GM18868 (cell line): ENCODE measurements at regions not wholly inside any gene's neighbourhood (a gene's known extent, or its start where the extent isn't known, plus 50 kb on each side); places are given as distances from the start of the nearest gene placed in this dataset.

Experiments
- ATAC-seq: cut with Tn5 transposase; IDR thresholded peaks from one replicate; pipeline ENCODE4 v1.9.1; 2021; ENCODE audit warnings: mild to moderate bottlenecking, moderate library complexity; ENCODE audit not compliant: unreplicated experiment

DNA sequence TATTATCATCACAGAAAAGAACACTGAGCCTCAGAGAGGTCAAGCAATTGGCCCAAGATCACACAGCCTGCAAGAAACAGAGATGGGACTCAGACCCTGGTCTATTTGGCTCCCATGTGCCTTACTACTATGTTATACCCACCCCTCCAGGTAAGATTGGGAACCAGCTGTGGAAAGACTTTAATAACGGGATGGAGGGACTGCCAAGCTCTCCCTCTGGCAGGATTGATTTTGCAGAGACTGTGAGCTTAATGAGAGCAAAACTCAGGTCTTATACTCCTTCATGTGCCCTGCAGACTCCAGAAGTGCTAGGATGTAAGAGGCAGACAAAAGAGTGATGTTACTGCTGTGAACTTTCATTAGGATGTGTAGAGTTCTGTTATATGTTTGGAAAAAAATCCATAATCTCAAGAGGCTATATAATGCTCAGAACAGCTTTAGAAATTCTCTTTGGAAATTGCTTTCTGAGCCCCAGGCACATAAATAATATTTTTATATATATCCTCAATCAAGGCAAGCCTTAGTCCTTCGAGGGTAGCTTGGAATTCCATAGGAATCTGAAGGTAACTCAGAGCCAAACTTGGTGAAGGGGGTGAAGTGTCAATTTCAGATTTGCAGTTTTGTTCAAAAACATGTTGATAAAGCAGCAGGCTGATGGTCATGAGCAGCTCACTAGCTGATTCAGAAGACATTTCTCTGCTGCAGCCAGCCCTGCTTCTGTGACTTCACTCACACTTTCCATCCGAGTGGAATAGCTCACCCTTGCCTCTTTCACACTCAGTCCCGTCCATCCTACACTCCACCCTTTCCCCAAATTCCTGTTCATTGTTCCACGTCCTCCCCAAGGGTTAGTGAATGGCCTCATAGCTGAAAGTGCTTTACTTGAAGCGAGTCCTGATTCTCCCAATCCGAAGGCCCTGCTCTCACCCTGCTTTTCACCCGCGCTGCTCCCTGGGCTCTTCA, 188.8 kb downstream of the SNX19 start:
- no peak for ATAC-seq

DNA sequence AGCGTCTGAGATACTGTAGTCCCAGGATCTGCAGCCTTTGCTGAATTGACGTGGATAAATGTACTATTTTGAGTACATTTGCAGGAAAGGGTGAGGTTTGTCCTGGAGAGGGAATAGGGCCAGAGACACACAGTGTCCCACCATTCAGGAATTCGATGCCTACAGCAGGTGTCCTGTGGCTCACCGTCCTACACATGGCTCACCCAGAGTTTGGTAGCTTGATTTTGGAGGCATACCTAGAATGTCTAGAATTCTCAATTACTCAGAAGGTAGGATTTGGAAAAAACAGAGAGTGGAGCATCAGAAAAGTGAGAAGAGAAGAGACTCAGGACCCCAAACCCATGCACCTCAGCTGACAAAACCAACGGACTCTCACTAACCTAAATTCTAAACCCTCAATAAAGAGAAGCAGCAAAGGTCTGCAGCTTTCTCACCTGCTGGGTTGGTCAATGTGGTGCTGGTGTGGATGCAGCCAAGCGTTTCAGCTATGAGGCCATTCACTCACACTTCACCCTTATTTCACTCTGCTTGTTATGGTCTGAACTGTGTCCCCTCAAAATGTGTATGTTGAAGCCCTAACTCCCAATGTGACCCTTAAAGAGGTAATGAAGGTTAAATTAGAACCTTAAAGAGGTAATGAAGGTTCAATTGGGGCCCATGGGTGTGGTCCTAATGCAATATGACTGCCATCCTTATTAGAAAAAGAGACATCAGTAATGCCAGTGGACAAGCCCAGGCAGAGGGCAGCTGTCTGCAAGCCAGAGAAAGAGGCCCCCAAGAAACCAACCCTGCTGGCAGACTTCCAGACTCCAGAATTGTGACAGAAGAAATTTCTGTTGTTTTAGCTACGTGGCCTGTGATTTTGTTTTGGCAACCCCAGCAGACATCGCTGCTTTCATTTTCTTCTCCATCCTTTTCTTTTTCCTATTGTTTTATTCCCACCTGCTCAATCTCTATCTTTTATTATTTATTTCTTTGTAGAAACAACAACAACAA, 187.8 kb downstream of the SNX19 start:
- no peak for ATAC-seq

DNA sequence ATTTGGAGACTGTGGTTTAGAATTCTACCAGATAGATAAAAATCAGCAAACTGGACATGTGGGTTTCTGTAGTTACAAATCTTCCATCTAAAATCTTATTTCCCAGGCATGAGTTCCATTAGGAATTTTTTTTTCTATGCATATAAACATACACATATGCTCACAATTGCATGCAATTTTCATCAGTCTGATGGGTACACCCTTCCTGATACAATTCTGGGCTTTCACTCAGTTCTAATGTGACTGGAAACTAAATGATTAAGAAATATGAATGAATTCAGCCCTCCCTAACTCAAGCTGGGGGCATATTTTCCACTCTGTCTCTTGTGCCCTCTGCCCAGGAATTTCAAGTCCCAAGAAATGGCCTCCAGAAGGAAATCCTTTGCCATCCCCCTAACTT, 187.1 kb downstream of the SNX19 start:
- ATAC-seq, result no peak

DNA sequence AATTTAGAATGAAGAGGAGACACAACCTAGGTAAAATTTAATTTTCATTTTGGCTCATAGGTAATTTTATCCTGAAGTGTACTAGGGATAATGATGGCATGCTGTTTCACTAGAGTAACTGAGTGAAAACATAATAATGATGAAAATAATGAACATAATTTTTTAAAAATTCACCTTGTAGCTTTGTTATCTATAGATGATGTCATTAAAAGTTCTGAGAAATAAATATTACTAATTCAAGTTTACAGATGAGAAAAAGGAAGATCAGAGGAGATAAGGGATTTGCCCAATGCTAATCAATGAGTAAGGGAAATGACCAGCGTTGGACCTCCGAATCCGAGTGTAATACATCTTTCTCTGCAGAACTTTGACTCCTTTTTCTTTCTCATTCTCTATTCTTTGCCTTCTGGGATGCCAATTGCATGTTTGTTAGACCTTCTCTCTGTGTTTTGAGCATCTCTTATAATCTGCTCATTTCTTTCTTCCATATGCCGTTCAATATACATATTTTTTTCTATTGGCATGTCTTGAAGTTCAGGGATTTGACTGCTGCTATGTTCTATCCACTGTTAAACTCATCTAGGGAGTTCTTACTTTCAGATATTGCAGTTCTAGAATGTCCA, 186.5 kb downstream of the SNX19 start:
- no peak for ATAC-seq

DNA sequence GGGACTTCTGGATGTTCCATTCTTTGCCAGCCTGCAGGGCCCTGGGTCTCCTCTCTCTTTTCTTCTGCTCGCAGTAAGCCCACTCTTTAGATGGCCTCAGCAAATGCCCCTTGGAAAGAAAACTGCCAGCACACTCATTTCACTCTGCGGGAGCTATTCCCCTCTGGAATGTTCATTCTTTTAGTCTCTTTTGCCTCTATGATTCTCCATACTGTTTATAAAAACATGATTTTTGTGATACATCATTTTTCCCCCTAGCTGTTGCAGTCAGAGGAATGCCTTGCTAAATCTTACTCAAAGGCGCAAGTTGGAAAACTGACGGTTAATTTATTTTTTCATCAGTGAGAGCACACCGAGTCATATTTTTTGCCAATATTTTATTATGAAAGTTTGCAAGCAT, 184.9 kb downstream of the SNX19 start:
- no peak for ATAC-seq

DNA sequence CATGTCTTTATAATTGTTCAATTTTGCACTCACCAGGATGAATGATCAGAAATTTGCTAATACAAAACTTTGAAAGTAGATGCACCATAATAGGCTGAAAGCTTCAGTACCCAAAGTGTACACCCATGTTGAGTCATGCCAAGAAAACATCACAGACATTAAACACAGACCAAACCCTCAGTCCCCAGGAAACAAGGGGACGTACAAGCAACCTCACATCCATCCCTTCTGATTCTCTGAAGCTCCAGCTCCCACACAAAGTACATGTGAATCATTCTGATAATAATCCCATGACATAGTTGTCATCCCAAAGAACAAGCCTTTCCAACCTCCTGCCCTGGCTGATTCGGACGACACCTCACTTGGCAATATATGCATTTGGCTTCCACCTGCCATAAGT, 183.8 kb downstream of the SNX19 start:
- no peak for ATAC-seq

DNA sequence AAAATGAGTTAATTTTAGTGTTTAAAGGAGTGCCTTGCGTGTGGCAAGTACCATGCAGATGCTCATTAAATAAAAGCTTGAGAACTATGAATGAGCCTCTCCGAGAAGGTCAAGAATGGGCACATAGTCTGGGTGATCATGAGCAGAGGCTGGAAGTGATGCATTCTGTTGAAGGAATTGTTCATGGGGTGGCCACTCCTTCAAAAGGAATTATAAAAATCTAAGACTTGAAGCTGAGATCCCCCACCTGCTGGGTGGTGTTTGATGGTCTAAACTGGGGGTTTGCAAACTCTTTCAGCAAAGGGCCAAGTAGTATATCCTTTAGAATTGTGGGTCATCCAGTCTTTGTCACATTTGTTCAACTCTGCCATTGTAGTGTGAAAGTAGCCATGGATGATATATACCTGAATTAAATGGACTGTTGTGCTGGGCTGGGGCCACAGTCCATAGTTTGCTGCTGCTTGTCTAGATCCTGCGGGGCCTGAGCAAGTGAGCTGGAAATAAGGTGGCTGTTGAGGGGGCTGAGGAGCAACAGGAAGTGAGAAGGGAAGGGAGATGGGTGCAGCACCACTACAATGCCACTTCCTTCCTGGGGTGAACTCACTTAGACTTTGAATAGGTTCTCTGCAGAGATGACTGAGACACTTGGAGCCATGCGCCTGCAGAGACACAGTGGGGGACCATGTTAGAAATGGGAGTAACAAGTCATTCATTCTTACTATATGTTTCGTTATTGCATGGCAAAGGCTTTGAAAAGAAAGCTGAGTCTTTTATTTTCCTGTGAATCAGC, 179.0 kb downstream of the SNX19 start:
- ATAC-seq, result no peak

DNA sequence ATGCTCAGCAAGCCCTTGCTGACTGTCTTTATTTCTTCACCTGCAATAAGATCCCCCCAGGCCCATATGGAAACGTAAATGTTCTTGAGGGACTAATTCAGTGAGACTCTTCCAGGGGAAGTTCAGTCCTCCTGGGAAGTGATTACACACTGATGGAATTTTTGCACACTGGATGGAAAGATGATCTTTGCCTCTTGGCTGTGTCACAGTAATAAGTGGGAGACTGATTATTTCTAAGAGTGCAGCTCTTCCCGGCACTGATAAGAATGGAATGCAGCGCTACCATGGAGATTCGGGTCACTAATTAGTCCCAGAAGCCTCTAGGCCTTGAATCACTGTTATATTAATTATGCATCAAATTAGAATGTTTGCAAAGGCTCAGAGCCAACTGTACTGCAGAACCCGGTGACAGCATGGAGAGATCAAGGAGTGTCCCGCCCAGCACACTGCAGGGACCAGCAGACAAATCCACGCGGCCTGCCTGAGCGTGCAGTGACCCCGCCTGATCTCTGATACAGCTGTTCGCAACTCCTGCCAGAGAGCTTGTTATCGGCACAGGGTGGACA, 178.3 kb downstream of the SNX19 start:
- no peak for ATAC-seq

DNA sequence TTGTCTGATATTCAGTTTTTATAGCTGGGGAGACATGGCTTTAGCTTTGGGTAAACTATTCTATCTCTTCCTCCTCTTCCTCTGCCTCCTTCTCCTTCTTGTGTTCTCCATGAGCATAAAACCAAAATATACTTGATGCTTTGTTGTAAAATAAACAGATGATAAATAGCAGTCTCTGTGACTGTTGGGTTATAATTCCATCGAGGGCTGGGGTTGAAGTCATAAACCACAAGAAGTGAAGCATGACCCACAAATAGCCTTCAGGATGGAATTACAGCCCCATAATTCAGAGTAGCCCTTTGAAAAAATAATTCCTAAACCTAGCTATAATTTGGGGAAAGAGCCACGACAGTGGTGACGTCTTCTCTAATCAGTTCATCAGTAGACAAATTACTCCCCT, 177.7 kb downstream of the SNX19 start:
- no peak for ATAC-seq

DNA sequence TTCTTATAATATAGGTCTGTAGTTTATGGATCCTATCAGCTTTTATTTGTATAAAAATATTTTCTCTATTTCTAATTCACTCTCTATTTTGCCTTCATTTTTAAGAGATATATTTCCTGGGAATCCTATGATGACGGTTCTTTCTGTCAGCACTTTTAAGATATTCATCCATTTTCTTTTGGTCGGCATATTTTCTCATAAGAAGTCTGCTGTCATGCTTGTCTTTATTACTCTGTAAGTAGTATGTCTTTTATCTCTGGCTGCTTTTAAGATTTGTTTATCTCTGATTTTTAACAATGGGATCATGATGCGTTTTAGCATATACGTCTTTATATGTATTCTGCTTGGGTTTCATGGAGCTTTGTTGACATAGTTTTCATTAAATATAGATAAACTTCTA, 175.5 kb downstream of the SNX19 start:
- no peak for ATAC-seq

DNA sequence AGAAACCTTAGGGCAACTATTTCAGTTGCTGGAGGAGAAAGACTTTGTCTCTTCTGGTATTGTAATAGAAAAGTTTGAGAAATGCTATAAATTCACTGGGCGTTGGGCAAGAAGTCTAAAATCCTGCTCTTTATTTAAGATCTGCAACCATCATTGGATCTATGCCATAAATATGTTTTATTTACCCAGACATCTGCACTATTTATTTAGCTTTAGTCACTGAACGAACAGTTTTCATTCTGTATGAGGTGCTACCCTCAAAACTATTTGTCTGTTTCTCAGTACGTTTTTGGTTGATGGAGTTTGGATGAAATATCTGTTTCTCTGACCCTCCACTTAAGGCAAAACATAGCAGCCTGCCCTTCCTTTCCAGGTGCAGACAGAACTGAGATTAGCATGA, 171.5 kb downstream of the SNX19 start:
- ATAC-seq, result no peak

DNA sequence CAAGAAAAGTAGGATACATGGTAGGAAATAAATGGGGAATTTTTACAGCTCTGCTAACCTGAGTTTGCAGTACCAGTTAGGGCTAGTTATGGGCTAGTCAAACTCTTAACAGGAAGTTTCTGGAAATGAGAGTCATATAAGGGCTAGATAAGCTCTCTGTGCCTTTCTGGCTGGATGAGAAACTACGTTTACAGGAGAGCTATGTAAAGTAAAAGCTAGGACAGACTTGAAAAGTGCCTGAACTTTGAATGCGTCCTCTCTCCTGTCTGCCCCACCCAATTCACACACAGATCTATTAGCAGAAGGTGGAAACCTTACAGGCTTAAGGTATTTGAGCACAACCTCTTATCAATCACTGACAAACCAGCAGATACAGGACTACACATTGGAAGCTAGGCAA, 167.1 kb downstream of the SNX19 start:
- ATAC-seq, result no peak

DNA sequence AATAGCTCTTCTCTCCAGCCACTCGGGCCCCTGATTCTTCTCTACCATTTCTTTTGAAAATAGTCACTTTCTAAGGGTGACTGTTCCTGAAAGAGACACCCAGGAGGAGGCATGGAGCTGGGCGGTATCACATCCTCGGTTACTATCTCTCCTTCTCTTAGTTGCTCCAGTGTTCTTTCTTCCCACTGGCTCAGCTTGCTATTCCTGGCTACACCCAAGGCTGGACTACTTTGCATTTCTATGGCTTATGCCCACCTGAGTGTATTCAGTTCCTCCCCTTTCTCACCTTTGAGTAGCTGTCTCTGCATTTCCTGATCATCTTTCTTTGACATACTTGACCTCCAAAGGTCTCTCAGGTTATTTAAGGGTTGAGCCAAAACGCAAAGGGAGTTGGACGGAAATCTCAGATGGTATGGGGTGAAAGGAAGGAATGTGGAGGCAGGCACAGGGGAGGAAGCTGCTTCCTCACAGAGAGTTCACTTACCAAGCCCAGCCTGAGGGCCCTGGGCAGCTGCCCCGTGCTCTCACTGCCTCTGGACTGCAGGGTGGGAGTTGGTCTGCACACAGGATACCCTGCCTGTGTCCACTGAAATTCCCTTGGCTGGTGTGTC, 155.7 kb downstream of the SNX19 start:
- no peak for ATAC-seq

DNA sequence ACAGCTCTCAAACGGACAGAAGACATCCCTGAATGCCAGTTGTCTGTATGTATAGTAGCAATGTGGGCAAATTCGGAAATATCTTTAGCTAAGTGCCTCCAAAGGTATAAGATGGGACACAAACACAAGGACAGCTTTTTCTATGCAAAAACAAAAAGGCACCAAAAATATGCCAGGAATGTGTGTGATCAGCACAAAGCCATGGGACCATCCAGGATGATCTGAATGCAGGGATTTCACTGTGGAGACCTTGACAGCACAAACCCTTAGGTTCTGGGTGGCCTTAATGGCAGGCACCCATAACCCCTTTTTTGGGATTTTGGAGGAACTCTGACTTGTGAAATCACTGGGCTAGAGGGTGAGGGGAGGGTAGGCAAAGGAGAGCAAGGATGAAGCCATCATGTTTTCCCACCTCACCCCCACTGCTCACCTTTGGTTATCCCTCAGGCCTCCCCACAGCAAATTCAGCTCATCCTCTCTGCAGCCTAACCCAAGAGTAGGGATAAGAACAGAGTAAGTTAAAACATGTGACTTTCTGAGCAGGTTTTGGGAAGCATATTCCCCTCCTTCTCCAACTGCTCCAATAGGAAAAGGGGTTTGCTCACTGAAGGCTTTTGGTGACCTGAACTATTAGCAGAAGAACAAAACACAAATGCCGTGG, 154.6 kb downstream of the SNX19 start:
- no peak for ATAC-seq

DNA sequence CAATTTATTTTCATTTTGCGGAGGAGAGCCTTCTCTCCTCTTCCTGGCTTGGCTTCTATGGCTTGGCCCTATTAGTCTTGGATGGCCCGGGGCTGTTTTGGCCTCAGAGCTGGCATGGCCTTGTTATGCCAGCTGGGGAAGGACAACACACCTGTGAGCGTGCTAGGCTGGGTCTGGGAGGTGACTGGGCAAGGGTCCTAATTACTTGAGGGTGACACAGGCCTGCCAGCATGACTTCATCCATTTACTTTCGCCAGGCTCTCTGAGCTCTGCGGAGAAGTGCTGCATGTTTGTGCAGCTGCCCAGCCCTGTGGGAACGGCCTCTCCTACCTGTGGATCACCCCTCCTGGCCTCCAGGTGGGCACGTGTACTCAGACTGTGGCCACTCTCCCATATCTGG, 153.6 kb downstream of the SNX19 start:
- no peak for ATAC-seq

DNA sequence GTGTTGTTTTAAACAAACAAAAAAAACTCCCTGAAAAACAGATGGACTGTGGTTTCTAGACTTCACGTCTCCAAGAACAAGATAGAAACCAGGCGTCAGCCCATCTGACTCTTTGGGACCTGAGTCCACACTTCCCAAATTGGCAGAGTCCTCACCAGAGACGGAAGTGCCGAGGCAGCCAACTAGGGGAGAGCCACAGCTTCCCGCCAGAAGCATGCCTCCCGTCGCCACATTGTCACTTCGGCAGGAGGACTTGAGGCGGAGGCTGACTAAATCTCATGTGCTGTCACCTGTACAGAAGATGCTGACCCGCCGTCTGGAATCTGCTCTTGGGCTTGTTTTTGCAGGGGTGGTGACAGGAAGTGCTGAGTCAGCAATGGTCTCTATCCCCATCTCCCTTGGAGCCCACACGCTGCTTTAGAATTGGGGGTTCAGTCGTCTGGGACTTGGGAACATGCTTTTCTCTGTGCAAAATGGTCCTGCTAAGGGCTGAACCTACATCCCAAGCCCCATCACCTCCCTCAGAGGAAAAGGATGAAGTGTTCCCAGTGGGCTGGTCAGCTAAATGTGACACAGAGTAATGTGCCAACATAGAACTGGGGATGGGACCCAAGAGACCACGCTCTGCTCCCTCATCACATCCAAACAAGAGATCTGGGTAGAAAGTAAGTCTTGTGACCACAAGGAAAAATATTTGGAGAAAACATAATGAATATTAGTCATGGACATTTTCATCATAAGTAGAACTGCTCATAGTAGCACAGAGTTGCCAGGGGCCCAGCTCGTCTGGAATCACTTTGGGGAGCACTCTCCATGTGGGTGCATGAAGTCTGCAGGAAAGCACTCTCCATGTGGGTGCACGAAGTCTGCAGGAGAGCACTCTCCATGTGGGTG, 152.9 kb downstream of the SNX19 start:
- ATAC-seq, result no peak

DNA sequence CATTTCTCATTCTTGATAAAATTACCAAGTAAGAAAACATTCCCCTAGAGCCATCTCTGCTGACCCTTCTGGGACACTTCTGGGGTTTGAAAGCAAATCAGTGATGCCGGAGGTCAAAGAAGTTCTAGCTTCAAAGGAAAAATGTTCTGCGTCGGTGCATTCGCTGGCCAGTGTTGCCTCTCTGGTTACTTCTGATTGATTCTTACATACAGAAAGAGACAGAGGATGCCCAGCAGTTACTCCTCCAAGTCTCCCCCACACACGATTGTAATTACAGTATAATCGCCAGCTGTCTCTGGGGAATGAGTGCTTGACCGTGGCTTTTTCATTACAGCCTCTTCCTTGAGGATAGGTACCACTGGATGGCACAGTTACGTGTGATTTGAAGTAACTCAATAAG, 150.9 kb downstream of the SNX19 start:
- no peak for ATAC-seq
